ENCODE measurements at regions not wholly inside any gene's neighbourhood (a gene's known extent, or its start where the extent isn't known, plus 50 kb on each side); places are given as distances from the start of the nearest gene placed in this dataset.

GRCh38 chr12:127236491-127236890 is 1030.5 kb upstream of the TMEM132C start:
- no peak for TF ChIP-seq EP300 (IDR thresholded peaks at IDR 0.05)
- no peak for TF ChIP-seq POLR2AphosphoS5 (IDR thresholded peaks at IDR 0.05)
- no peak for TF ChIP-seq CTCF (IDR thresholded peaks at IDR 0.05)
- TF ChIP-seq POLR2A (IDR thresholded peaks at IDR 0.05) = no peak
- Histone ChIP-seq H3K4me1 (no peaks in the 10 kb centered on the region), H3K4me3 (no peak overlapping the region), H3K27me3 (no peaks in the 10 kb centered on the region), H3K27ac (no peak overlapping the region), H3K36me3 (no peaks in the 10 kb centered on the region), H3K9me3 (peaks cover 0 to under 1% (median 0%) of the 10 kb centered on the region in 4 donors)
- intact Hi-C loops (cut with DNase I; ENCODE audit: low total_unique reads) = no loop called here
- no peak for DNase-seq
- WGBS, 5 donors = 68 to 98% (median 91%) methylated on average over 4 of the region's 4 CpGs

- H3K27ac ChIP-seq = no peak overlapping the region
- intact Hi-C loops (cut with DNase I; ENCODE audit: low total_unique reads) = no loop called here
- H3K4me3 ChIP-seq = no peak overlapping the region
Observed at GRCh38 chr12:127237151-127237550, 1029.8 kb upstream of the TMEM132C start.

GRCh38 chr12:127238107-127238506 is 1028.9 kb upstream of the TMEM132C start:
- Histone ChIP-seq H3K9me3 (no peaks in the 10 kb centered on the region), H3K4me3 (no peak overlapping the region), H3K27ac (no peak overlapping the region), H3K27me3 (no peaks in the 10 kb centered on the region), H3K36me3 (no peaks in the 10 kb centered on the region), H3K4me1 (no peaks in the 10 kb centered on the region)
- no peak for DNase-seq
- no peak for TF ChIP-seq EP300 (IDR thresholded peaks at IDR 0.05)
- no peak for TF ChIP-seq POLR2A (IDR thresholded peaks at IDR 0.05)
- no peak for TF ChIP-seq POLR2AphosphoS5 (IDR thresholded peaks at IDR 0.05)
- no peak for TF ChIP-seq CTCF (IDR thresholded peaks at IDR 0.05)
- intact Hi-C loops (cut with DNase I; ENCODE audit: low total_unique reads) = no loop called here
- WGBS, 5 donors = 87 to 97% (median 92%) methylated on average over 4 of the region's 4 CpGs

More at GRCh38 chr12:127237151-127237550, 1029.8 kb upstream of the TMEM132C start:
- TF ChIP-seq POLR2A (IDR thresholded peaks at IDR 0.05) = no peak
- TF ChIP-seq EP300 (IDR thresholded peaks at IDR 0.05) = no peak
- TF ChIP-seq CTCF (IDR thresholded peaks at IDR 0.05) = no peak
- no peak for TF ChIP-seq POLR2AphosphoS5 (IDR thresholded peaks at IDR 0.05)
- 85 to 89% (median 86%) methylated on average over 9 of the region's 9 CpGs for WGBS, 5 donors
- no peak for DNase-seq
- no peaks in the 10 kb centered on the region for H3K36me3 ChIP-seq
- H3K4me1 ChIP-seq = no peaks in the 10 kb centered on the region
- no peaks in the 10 kb centered on the region for H3K27me3 ChIP-seq
- no peaks in the 10 kb centered on the region for H3K9me3 ChIP-seq

GRCh38 chr12:127239781-127240180 is 1027.2 kb upstream of the TMEM132C start:
- Histone ChIP-seq H3K4me1 (no peaks in the 10 kb centered on the region), H3K27me3 (no peaks in the 10 kb centered on the region), H3K4me3 (no peak overlapping the region), H3K9me3 (no peaks in the 10 kb centered on the region), H3K36me3 (no peaks in the 10 kb centered on the region), H3K27ac (no peak overlapping the region)
- no peak for TF ChIP-seq CTCF (IDR thresholded peaks at IDR 0.05)
- TF ChIP-seq POLR2A (IDR thresholded peaks at IDR 0.05) = no peak
- no peak for TF ChIP-seq POLR2AphosphoS5 (IDR thresholded peaks at IDR 0.05)
- no peak for TF ChIP-seq EP300 (IDR thresholded peaks at IDR 0.05)
- intact Hi-C loops (cut with DNase I; ENCODE audit: low total_unique reads) = no loop called here
- no peak for DNase-seq
- 76 to 91% (median 79%) methylated on average over 6 of the region's 6 CpGs for WGBS, 5 donors

Data from stomach (tissue), 8 donors.